SK-N-SH (cell line): ENCODE measurements at regions not wholly inside any gene's neighbourhood (a gene's known extent, or its start where the extent isn't known, plus 50 kb on each side); places are given as distances from the start of the nearest gene placed in this dataset.

Experiments
- EP300 ChIP-seq, 2 experiments: IDR thresholded peaks; 2 replicates each; pipeline versions ENCODE4 v1.4.0 to v1.6.1; 2012; ENCODE audit warnings: borderline replicate concordance in 1 of 2, low read depth in 1 of 2, low read length in 1 of 2
- GABPA ChIP-seq: IDR thresholded peaks from 2 replicates; pipeline ENCODE4 v1.4.0; 2012; ENCODE audit warnings: low read depth, mild to moderate bottlenecking
- MAX ChIP-seq: IDR thresholded peaks from 2 replicates; pipeline ENCODE4 v1.4.0; 2012; ENCODE audit warnings: low read depth
- MXI1 ChIP-seq: IDR thresholded peaks from 2 replicates; pipeline ENCODE4 v1.6.1; 2012; ENCODE audit warnings: mild to moderate bottlenecking, low read depth, low read length, improper control_type of control experiment
- NRF1 ChIP-seq: IDR thresholded peaks from 2 replicates; pipeline ENCODE4 v1.6.1; 2012; ENCODE audit warnings: low read depth, mild to moderate bottlenecking, low read length
- POLR2AphosphoS5 ChIP-seq: IDR thresholded peaks from 2 replicates; pipeline ENCODE4 v1.6.1; 2012; ENCODE audit warnings: low read depth, low read length
- RAD21 ChIP-seq: IDR thresholded peaks from 2 replicates; pipeline ENCODE4 v1.6.1; 2012; ENCODE audit warnings: mild to moderate bottlenecking, low read length
- REST ChIP-seq: IDR thresholded peaks from 2 replicates; pipeline ENCODE4 v1.6.1; 2012; ENCODE audit warnings: mild to moderate bottlenecking, low read depth, low read length, moderate library complexity
- SIN3A ChIP-seq: IDR thresholded peaks from 2 replicates; pipeline ENCODE4 v1.6.1; 2012; ENCODE audit warnings: low read depth, mild to moderate bottlenecking, low read length, moderate library complexity, borderline replicate concordance
- YY1 ChIP-seq: IDR thresholded peaks from 2 replicates; pipeline ENCODE4 v1.4.0; 2012; ENCODE audit warnings: low read depth, mild to moderate bottlenecking
- TF ChIP-seq, protein P1 (sequence below): fragments of 200-600 bp; sonication (generic); IDR thresholded peaks from 2 replicates; pipeline ENCODE4 v1.6.1; 2017; ENCODE audit warnings: antibody characterized with exemption, mild to moderate bottlenecking, moderate library complexity
- TF ChIP-seq, protein P2 (sequence below): fragments of 150-350 bp; IDR thresholded peaks from 2 replicates; pipeline ENCODE4 v1.6.1; 2016; ENCODE audit warnings: mild to moderate bottlenecking, low read depth, low read length
- TF ChIP-seq, protein P3 (sequence below): IDR thresholded peaks from 2 replicates; pipeline ENCODE4; 2012

DNA sequence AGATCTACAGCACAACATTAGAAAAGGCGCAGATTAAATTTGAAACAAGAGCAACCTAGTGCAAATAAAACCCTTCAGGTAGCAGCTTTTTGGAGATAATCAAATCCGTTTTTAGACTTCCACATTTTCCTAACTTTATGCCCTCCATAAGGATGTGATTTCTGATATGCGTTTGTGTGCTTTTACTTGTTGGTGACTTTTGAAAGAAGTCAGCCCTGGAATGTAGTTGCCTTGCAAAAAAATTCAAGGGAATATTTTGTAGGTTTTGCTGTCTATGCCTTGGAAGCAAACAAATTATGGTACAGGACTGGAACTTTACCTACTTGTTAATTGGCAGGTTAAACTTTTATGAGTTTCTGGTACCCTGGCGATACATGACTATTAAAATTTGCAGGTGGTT lies 86.7 kb upstream of the HDAC9 start:
- TF ChIP-seq, protein P1, sequence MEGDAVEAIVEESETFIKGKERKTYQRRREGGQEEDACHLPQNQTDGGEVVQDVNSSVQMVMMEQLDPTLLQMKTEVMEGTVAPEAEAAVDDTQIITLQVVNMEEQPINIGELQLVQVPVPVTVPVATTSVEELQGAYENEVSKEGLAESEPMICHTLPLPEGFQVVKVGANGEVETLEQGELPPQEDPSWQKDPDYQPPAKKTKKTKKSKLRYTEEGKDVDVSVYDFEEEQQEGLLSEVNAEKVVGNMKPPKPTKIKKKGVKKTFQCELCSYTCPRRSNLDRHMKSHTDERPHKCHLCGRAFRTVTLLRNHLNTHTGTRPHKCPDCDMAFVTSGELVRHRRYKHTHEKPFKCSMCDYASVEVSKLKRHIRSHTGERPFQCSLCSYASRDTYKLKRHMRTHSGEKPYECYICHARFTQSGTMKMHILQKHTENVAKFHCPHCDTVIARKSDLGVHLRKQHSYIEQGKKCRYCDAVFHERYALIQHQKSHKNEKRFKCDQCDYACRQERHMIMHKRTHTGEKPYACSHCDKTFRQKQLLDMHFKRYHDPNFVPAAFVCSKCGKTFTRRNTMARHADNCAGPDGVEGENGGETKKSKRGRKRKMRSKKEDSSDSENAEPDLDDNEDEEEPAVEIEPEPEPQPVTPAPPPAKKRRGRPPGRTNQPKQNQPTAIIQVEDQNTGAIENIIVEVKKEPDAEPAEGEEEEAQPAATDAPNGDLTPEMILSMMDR, result no peak
- TF ChIP-seq REST (no peak), EP300 (IDR thresholded peaks at IDR 0.05; ENCODE audit: borderline replicate concordance in 1 of 2, low read depth in 1 of 2, low read length in 1 of 2) (no peak), RAD21 (no peak), MXI1 (no peak), GABPA (no peak), MAX (no peak), POLR2AphosphoS5 (no peak), YY1 (no peak), NRF1 (no peak), SIN3A (no peak)
- TF ChIP-seq, protein P2, sequence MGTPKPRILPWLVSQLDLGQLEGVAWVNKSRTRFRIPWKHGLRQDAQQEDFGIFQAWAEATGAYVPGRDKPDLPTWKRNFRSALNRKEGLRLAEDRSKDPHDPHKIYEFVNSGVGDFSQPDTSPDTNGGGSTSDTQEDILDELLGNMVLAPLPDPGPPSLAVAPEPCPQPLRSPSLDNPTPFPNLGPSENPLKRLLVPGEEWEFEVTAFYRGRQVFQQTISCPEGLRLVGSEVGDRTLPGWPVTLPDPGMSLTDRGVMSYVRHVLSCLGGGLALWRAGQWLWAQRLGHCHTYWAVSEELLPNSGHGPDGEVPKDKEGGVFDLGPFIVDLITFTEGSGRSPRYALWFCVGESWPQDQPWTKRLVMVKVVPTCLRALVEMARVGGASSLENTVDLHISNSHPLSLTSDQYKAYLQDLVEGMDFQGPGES, result no peak
- TF ChIP-seq, protein P3, sequence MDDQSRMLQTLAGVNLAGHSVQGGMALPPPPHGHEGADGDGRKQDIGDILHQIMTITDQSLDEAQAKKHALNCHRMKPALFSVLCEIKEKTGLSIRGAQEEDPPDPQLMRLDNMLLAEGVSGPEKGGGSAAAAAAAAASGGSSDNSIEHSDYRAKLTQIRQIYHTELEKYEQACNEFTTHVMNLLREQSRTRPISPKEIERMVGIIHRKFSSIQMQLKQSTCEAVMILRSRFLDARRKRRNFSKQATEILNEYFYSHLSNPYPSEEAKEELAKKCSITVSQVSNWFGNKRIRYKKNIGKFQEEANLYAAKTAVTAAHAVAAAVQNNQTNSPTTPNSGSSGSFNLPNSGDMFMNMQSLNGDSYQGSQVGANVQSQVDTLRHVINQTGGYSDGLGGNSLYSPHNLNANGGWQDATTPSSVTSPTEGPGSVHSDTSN, result no peak
